ENCODE measurements at regions not wholly inside any gene's neighbourhood (a gene's known extent, or its start where the extent isn't known, plus 50 kb on each side); places are given as distances from the start of the nearest gene placed in this dataset.

GRCh38 chr7:41785265-41785664, 82.4 kb upstream of the INHBA start (continued):
- TF ChIP-seq, protein P1, sequence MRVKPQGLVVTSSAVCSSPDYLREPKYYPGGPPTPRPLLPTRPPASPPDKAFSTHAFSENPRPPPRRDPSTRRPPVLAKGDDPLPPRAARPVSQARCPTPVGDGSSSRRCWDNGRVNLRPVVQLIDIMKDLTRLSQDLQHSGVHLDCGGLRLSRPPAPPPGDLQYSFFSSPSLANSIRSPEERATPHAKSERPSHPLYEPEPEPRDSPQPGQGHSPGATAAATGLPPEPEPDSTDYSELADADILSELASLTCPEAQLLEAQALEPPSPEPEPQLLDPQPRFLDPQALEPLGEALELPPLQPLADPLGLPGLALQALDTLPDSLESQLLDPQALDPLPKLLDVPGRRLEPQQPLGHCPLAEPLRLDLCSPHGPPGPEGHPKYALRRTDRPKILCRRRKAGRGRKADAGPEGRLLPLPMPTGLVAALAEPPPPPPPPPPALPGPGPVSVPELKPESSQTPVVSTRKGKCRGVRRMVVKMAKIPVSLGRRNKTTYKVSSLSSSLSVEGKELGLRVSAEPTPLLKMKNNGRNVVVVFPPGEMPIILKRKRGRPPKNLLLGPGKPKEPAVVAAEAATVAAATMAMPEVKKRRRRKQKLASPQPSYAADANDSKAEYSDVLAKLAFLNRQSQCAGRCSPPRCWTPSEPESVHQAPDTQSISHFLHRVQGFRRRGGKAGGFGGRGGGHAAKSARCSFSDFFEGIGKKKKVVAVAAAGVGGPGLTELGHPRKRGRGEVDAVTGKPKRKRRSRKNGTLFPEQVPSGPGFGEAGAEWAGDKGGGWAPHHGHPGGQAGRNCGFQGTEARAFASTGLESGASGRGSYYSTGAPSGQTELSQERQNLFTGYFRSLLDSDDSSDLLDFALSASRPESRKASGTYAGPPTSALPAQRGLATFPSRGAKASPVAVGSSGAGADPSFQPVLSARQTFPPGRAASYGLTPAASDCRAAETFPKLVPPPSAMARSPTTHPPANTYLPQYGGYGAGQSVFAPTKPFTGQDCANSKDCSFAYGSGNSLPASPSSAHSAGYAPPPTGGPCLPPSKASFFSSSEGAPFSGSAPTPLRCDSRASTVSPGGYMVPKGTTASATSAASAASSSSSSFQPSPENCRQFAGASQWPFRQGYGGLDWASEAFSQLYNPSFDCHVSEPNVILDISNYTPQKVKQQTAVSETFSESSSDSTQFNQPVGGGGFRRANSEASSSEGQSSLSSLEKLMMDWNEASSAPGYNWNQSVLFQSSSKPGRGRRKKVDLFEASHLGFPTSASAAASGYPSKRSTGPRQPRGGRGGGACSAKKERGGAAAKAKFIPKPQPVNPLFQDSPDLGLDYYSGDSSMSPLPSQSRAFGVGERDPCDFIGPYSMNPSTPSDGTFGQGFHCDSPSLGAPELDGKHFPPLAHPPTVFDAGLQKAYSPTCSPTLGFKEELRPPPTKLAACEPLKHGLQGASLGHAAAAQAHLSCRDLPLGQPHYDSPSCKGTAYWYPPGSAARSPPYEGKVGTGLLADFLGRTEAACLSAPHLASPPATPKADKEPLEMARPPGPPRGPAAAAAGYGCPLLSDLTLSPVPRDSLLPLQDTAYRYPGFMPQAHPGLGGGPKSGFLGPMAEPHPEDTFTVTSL (CRISPR knock-in tag; IDR thresholded peaks at IDR 0.05; ENCODE audit: borderline replicate concordance) = no peak
- TF ChIP-seq TEAD3 (CRISPR knock-in tag; optimal IDR thresholded peaks at IDR 0.05; ENCODE audit: borderline replicate concordance) = no peak
- TF ChIP-seq ZNF44 (CRISPR knock-in tag; IDR thresholded peaks at IDR 0.05) = no peak
- no peak for TF ChIP-seq ZNF232 (CRISPR knock-in tag; IDR thresholded peaks at IDR 0.05; ENCODE audit: borderline replicate concordance)
- TF ChIP-seq MYPOP (CRISPR knock-in tag; IDR thresholded peaks at IDR 0.05) = no peak
- TF ChIP-seq CAMTA2 (CRISPR knock-in tag; IDR thresholded peaks at IDR 0.05; ENCODE audit: borderline replicate concordance) = no peak
- no peak for TF ChIP-seq TRAFD1 (CRISPR knock-in tag; IDR thresholded peaks at IDR 0.05; ENCODE audit: borderline replicate concordance)
- TF ChIP-seq PLRG1 (conservative IDR thresholded peaks at IDR 0.05) = no peak

Data from HepG2 (cell line).